IPS-20b (cell line): ENCODE measurements at regions not wholly inside any gene's neighbourhood (a gene's known extent, or its start where the extent isn't known, plus 50 kb on each side); places are given as distances from the start of the nearest gene placed in this dataset.

Experiments used
- H3K27ac ChIP-seq: one replicate; pipeline ENCODE4 v1.5.1; 2013; ENCODE audit warnings: low read length
- H3K27me3 ChIP-seq: 2 replicates; pipeline ENCODE4 v1.6.1; 2013; ENCODE audit warnings: mild to moderate bottlenecking, low read length, inconsistent platforms; ENCODE audit not compliant: insufficient read depth
- H3K36me3 ChIP-seq: 2 replicates; pipeline ENCODE4 v1.6.1; 2013; ENCODE audit warnings: low read depth, mild to moderate bottlenecking, inconsistent platforms, low read length, moderate library complexity; ENCODE audit not compliant: insufficient read depth
- H3K4me1 ChIP-seq: 2 replicates; pipeline ENCODE4 v1.6.1; 2013; ENCODE audit warnings: mild to moderate bottlenecking, control low read depth, inconsistent platforms, low read length, moderate library complexity; ENCODE audit not compliant: insufficient read depth
- H3K4me3 ChIP-seq: 2 replicates; pipeline ENCODE4 v1.5.1; 2013; ENCODE audit warnings: mild to moderate bottlenecking, low read length, inconsistent platforms
- H3K9ac ChIP-seq: 2 replicates; pipeline ENCODE4 v1.6.1; 2013; ENCODE audit warnings: low read depth, mild to moderate bottlenecking, inconsistent platforms, low read length, moderate library complexity
- H3K9me3 ChIP-seq: 2 replicates; pipeline ENCODE4 v1.6.1; 2013; ENCODE audit warnings: mild to moderate bottlenecking, low read depth, low read length, inconsistent platforms; ENCODE audit not compliant: insufficient read depth

- Histone ChIP-seq H3K4me1 (no peaks in the 10 kb centered on the region), H3K27me3 (no peaks in the 10 kb centered on the region), H3K36me3 (no peaks in the 10 kb centered on the region), H3K4me3 (no peak overlapping the region), H3K9ac (no peak overlapping the region), H3K27ac (no peak overlapping the region), H3K9me3 (no peaks in the 10 kb centered on the region)
These were observed 519.9 kb downstream of the KCNJ3 start for GRCh38 chr2:155218292-155218924.

DNA sequence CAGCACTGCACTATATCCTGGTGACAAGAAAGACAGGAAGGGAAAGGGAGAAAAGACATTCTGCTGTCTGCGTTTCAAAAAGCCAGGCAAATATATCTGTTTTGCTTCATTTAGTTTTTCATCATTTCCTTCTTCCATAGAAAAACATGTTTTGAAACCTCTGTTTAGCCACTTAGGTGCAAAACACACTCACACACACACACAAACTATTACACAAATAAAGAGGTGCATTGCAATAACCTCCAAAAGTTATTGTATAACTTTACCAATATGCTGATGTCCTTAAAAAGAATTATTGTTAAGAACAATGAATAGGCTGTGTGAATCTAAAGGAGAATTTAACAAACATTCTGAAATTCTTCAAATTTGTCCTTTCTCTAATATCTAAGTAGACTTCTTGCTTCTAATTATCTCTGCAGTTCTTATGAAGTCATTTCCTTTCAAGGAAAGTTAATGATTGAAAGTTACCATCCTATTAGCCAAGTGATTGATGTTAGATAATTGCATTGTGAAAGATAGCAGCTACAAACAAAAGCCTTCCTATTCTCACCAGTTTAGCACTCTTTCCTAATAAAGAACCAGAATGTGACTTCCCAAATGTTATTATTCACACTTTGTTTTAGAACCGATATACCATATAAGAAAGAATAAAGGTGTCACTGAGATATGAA is 516.7 kb downstream of the KCNJ3 start:
- no peak overlapping the region for H3K9ac ChIP-seq
- H3K27me3 ChIP-seq: no peaks in the 10 kb centered on the region
- no peaks in the 10 kb centered on the region for H3K4me1 ChIP-seq
- H3K4me3 ChIP-seq: no peak overlapping the region
- no peak overlapping the region for H3K27ac ChIP-seq
- H3K9me3 ChIP-seq: no peaks in the 10 kb centered on the region
- no peaks in the 10 kb centered on the region for H3K36me3 ChIP-seq

DNA sequence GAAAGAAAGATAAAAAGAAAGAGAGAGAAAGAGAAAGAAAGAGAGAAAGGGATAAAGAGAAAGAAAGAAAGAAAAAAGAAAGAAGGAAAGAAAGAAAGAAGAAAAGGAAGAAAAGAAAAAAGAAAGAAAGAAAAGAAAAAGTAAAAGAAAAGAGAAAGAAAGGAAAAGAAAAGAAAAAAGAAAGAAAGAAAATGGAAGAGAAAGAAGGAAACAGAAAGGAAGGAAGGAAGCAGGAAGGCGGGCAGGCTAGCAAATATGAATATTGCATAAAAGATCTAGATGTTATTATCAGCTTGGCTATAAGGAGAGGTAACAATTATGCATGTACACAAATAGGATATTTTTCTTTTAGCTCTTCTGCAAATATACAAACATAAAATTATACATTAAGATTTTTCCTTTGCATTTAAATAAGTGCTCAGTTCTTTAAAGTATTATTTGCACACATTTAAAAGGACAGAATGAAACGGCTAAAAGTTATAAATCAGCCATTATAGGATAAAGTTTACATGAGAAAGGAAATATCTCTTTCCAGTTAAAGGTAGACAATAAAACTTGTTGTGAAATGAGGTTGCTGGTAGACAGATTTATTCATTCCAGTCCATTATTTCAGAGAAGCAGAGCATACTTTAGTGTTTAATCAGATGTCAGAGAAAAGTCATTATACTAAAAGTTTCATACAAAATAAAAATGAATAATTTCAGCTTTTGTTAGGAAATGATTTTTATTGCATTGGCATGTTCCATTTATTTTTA is 511.4 kb downstream of the KCNJ3 start:
- Histone ChIP-seq H3K27ac (no peak overlapping the region), H3K4me3 (no peak overlapping the region), H3K27me3 (no peaks in the 10 kb centered on the region), H3K36me3 (no peaks in the 10 kb centered on the region), H3K9ac (no peak overlapping the region), H3K9me3 (no peaks in the 10 kb centered on the region), H3K4me1 (no peaks in the 10 kb centered on the region)

DNA sequence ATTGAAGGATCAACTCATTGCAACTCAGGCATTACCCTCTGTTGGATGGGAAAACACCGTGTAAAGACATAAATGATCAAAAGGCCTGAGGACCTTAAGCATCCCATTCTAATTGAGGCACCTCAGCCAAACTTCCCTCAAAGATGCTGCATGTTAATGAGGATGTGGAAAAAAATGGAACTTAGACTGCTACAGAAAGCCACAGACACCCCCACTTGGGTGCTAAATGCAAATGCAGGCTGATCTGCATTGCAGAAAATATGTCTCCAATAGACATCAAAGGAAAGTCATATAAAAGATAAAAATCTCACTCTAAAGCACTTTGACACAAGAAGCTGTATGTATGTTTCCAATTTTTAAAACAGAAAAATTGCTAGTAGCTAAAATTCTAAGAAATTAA is 504.7 kb downstream of the KCNJ3 start:
- no peaks in the 10 kb centered on the region for H3K27me3 ChIP-seq

DNA sequence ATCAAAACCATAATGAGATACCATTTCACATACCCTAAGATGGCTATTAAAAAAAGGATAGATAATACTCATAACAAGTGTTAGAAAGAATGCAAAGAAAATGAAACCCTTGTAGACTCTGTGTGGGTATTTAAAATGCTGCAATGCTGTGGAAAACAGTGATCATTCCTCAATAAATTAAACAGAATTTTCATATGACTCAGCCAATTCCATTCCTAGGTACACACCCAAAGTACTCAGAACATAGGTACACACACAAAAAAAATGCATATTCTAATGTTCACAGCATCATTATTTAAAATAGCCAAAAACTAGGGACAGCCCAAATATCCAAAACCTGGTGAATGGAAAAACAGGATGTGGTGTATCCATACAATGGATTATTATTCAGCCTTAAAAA is 502.3 kb downstream of the KCNJ3 start:
- Histone ChIP-seq H3K9me3 (no peaks in the 10 kb centered on the region), H3K9ac (no peak overlapping the region), H3K36me3 (no peaks in the 10 kb centered on the region), H3K4me1 (no peaks in the 10 kb centered on the region; the same call in 1 of the 2 replicates), H3K27me3 (no peaks in the 10 kb centered on the region), H3K4me3 (no peak overlapping the region), H3K27ac (no peak overlapping the region)

More for the DNA sequence above, 504.7 kb downstream of the KCNJ3 start:
- no peaks in the 10 kb centered on the region for H3K36me3 ChIP-seq
- H3K4me1 ChIP-seq: no peaks in the 10 kb centered on the region; the same call in 1 of the 2 replicates
- no peak overlapping the region for H3K9ac ChIP-seq
- H3K4me3 ChIP-seq: no peak overlapping the region
- no peak overlapping the region for H3K27ac ChIP-seq
- no peaks in the 10 kb centered on the region for H3K9me3 ChIP-seq

- H3K27me3 ChIP-seq: no peaks in the 10 kb centered on the region
- H3K4me1 ChIP-seq: no peaks in the 10 kb centered on the region
- H3K4me3 ChIP-seq: no peak overlapping the region
- no peak overlapping the region for H3K27ac ChIP-seq
- no peak overlapping the region for H3K9ac ChIP-seq
- no peaks in the 10 kb centered on the region for H3K9me3 ChIP-seq
- no peaks in the 10 kb centered on the region for H3K36me3 ChIP-seq
These were observed 491.8 kb downstream of the KCNJ3 start for GRCh38 chr2:155190342-155190741.

DNA sequence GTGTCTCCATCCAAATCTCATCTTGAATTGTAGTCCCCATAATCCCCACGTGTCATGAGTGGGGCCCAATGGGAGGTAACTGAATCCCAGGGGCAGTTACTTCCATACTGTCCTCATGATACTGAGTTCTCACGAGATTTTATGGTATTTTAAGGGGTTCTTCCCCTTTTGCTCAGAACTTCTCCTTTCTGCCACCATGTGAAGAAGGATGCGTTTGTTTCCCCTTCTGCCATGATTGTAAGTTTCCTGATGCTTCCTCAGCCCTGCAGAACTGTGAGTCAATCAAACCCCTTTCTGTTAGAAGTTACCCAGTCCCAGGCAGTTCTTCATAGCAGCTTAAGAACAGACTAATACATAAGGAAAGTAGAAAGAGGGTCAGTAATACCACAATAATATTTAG is 480.4 kb downstream of the KCNJ3 start:
- Histone ChIP-seq H3K9ac (no peak overlapping the region), H3K27me3 (no peaks in the 10 kb centered on the region), H3K27ac (no peak overlapping the region), H3K4me3 (no peak overlapping the region), H3K36me3 (no peaks in the 10 kb centered on the region), H3K4me1 (no peaks in the 10 kb centered on the region), H3K9me3 (no peaks in the 10 kb centered on the region)

DNA sequence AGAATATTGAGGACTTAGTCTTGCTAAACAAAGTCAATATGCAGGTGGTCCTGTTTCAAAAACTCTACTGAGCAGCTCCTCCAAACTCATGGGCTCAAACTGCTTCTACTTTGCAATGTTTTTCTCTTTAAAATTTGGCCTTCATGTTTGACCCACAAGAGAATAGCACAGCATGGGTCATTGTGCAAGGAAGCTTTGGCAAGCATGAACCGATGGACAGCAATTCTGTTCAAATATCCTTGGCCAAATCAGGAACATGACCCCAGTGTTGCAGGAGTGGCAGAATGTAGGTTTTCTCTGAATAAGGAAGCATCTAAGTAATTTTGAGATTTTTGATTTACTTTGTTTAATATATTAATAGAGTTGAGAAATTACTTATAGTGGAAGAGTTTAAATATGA is 477.9 kb downstream of the KCNJ3 start:
- Histone ChIP-seq H3K4me3 (no peak overlapping the region), H3K4me1 (no peaks in the 10 kb centered on the region), H3K36me3 (no peaks in the 10 kb centered on the region), H3K9ac (no peak overlapping the region), H3K27ac (no peak overlapping the region), H3K9me3 (no peaks in the 10 kb centered on the region), H3K27me3 (no peaks in the 10 kb centered on the region)

DNA sequence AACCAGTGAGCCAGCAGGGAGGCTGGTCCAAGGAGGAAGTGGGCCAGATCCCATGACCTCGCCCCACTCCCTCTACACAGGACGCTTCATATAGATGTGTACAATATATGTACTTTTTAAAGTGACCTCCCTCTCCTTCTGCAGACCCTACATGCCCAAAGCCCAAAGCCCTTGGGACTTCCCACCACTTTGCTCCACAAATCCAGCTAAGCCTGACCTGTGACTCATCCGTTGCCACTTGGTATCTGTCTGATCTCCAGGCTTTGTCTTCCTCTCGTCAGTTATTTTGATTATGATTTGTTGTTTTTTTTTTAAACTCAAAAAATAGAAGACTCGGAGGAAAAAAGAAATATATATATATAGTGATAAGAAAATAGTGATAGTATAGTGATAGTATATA is 470.8 kb downstream of the KCNJ3 start:
- Histone ChIP-seq H3K4me3 (no peak overlapping the region), H3K4me1 (no peaks in the 10 kb centered on the region), H3K9ac (no peak overlapping the region), H3K27ac (no peak overlapping the region), H3K27me3 (no peaks in the 10 kb centered on the region), H3K36me3 (no peaks in the 10 kb centered on the region), H3K9me3 (no peaks in the 10 kb centered on the region)

DNA sequence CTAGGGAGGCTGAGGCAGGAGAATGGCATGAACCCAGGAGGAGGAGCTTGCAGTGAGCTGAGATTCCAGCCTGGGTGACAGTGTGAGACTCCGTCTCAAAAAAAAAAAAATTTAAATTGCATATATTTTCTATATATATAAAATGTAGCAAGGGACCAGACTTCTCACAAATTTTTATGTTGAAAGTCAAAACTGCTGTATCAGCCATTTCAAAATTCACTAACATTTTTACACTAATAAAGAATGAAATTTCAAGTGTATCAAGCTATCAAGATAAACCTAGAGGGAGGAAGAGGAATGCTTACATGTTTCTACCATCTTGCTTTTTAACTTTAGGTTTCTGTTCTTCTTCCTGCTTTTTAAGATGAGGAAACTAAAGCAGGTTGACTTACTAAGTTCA is 464.0 kb downstream of the KCNJ3 start:
- Histone ChIP-seq H3K4me1 (no peaks in the 10 kb centered on the region), H3K9me3 (no peaks in the 10 kb centered on the region), H3K36me3 (no peaks in the 10 kb centered on the region), H3K9ac (no peak overlapping the region), H3K27me3 (no peaks in the 10 kb centered on the region), H3K27ac (no peak overlapping the region), H3K4me3 (no peak overlapping the region)

DNA sequence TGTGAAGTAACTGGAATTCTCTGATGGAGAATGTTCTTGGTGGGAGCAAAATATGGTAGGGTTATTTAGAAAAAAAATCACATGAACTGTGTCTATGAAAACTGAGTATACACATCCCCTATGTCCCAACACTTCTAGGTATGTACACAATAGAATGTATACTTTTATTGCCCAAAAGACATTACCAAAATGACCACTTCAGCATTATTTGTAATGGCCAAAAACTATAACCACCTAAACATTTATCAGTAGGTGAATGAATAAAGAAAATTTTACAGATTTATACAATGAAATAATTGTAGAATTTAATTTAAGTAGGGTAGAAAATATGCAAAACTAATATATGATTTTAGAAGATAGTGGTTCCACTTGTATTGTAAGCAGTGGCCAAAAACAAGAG is 462.8 kb downstream of the KCNJ3 start:
- Histone ChIP-seq H3K4me1 (no peaks in the 10 kb centered on the region), H3K4me3 (no peak overlapping the region), H3K9me3 (no peaks in the 10 kb centered on the region), H3K27ac (no peak overlapping the region), H3K36me3 (no peaks in the 10 kb centered on the region), H3K9ac (no peak overlapping the region), H3K27me3 (no peaks in the 10 kb centered on the region)

- H3K9me3 ChIP-seq: no peaks in the 10 kb centered on the region
- peaks cover 4% of the 10 kb centered on the region; the same call in 1 of the 2 replicates for H3K4me1 ChIP-seq
- H3K36me3 ChIP-seq: no peaks in the 10 kb centered on the region
- H3K9ac ChIP-seq: no peak overlapping the region
- H3K27ac ChIP-seq: no peak overlapping the region
- H3K27me3 ChIP-seq: no peaks in the 10 kb centered on the region
- no peak overlapping the region for H3K4me3 ChIP-seq
These were observed 459.2 kb downstream of the KCNJ3 start for GRCh38 chr2:155157711-155158110.
